ENCODE measurements at regions not wholly inside any gene's neighbourhood (a gene's known extent, or its start where the extent isn't known, plus 50 kb on each side); places are given as distances from the start of the nearest gene placed in this dataset.

DNA sequence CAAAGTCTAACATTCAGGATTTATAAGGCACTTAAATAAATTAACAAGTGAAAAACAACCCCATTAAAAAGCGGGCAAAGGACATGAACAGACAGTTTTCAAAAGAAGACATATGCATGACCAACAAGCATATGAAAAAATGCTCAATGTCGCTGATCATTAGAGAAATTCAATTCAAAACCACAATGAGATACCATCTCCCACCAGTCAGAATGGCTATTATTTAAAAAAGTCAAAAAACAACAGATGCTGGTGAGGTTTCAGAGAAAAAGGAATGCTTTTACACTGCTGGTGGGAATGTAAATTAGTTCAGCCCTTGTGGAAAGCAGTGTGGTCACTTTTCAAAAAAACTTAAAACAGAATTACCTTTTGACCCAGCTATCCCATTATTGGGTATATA, 60.7 kb upstream of the BDKRB2 start:
- TF ChIP-seq, protein P1, sequence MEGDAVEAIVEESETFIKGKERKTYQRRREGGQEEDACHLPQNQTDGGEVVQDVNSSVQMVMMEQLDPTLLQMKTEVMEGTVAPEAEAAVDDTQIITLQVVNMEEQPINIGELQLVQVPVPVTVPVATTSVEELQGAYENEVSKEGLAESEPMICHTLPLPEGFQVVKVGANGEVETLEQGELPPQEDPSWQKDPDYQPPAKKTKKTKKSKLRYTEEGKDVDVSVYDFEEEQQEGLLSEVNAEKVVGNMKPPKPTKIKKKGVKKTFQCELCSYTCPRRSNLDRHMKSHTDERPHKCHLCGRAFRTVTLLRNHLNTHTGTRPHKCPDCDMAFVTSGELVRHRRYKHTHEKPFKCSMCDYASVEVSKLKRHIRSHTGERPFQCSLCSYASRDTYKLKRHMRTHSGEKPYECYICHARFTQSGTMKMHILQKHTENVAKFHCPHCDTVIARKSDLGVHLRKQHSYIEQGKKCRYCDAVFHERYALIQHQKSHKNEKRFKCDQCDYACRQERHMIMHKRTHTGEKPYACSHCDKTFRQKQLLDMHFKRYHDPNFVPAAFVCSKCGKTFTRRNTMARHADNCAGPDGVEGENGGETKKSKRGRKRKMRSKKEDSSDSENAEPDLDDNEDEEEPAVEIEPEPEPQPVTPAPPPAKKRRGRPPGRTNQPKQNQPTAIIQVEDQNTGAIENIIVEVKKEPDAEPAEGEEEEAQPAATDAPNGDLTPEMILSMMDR (IDR thresholded peaks at IDR 0.05; ENCODE audit: control insufficient read depth, insufficient read depth, low read depth, low read length, missing control alignments) = no peak
- no peak overlapping the region for H3K4me3 ChIP-seq (ENCODE audit: control insufficient read depth, low read depth, low read length)
- no peak for DNase-seq (ENCODE audit: low read depth)

DNA sequence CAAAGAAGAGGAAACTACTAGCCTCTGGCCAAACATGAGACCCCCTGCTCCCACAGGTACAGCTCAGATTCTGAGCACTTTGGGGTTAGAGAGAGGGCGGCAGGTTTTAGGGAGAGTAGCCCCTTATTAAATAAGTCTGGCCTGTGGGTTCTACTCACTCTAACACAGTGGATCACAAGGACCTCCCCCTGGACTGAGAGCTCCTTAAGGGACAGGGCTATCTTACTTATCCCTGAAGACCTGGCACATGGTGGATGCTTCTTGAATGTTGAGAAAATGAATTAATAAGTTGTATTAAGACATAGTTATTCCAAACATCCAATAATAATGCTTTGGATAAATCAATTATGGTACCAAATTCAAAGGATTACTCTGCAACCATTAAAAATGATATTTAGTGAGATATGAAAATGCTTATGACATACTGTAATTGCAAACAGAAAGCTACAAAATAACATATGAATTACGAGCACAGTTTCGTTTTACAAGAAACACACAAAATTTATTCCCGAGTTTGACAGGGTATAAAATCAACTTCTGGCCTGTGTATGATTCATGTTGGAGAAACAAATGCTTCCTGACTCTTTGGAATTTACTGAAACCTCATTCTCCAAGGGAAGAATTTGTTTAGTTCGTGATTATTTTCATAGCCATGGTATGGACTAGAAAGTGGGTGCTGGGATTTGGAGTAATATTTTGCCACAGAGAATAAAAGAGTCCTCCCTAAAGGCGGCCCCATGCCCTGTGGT, 59.3 kb upstream of the BDKRB2 start:
- DNase-seq (ENCODE audit: low read depth) = peak; percentile 83
- H3K4me3 ChIP-seq (ENCODE audit: control insufficient read depth, low read depth, low read length) = no peak overlapping the region
- TF ChIP-seq, protein P1 (IDR thresholded peaks at IDR 0.05; ENCODE audit: control insufficient read depth, insufficient read depth, low read depth, low read length, missing control alignments) = no peak

DNA sequence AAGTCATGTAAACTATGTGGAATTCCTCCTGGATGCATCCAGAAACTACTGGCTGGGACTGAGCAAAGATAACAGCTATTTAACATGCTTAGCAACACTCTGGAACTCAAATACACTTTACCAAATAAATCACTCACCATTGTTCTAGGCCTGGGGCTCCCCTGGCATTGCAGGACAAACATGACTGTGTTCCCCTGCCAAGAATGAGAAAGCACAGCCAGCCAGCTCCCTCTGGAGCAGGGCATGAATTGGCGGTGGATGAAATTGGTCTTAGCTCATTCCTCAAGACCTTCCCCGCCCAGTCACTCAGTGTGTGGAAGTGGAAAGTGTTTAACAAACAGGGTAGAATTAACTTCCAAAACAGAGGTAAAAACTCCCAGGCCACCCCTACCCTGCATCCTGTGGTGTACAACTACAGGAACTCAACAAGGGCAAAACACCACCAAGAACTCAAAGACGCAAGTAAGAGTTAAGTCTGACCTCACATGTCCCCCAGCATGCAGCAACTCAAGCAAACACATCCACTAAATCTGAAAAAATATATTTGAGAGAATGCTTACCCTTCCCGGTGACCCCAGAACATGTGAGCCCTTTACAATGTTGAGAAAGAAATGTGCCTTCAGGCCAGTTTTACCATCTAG, 58.4 kb upstream of the BDKRB2 start:
- TF ChIP-seq, protein P1 (IDR thresholded peaks at IDR 0.05; ENCODE audit: control insufficient read depth, insufficient read depth, low read depth, low read length, missing control alignments) = no peak
- DNase-seq (ENCODE audit: low read depth) = peak; percentile 71
- no peak overlapping the region for H3K4me3 ChIP-seq (ENCODE audit: control insufficient read depth, low read depth, low read length)

DNA sequence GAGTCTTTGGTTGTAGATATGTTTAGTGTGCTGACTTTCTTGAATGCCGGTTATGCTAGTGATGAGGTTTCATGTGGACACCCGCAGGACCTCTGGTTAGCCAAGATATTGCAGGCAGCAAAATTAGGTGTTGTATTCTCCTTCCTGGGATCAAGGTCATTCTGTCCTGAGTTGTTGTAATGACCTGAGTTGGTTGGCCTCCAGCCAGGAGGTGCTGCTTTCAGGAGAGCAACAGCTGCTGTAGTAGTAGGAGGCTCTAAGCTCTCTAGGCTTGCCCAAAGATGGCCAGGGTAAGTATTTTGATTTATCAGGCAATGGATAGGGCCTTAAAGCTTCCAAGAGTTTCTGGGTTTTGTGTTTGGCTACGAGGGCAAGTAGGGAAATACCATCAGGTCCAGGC, 56.0 kb upstream of the BDKRB2 start:
- DNase-seq (ENCODE audit: low read depth) = no peak
- no peak overlapping the region for H3K4me3 ChIP-seq (ENCODE audit: control insufficient read depth, low read depth, low read length)
- TF ChIP-seq, protein P1 (IDR thresholded peaks at IDR 0.05; ENCODE audit: control insufficient read depth, insufficient read depth, low read depth, low read length, missing control alignments) = no peak

DNA sequence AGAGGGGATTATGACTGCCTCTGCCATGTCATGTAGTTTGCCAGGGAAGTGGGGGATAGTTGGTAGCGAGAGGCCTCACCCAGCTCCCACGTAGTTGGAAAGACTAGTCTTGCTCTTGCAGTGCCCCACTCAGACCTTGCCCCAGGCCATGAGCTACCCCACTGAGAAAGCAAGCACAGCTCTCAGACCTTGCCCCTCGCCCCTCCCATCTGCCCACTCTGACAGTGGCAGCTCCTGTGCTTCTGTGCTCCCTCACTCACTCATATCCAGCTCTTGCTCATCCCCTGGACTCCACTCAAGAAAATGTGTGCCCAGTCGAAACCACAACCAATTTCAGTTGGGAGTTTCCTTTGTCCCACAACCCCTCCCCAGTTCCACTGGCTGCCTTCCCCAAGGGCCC, 55.5 kb upstream of the BDKRB2 start:
- H3K4me3 ChIP-seq (ENCODE audit: control insufficient read depth, low read depth, low read length) = no peak overlapping the region
- TF ChIP-seq, protein P1 (IDR thresholded peaks at IDR 0.05; ENCODE audit: control insufficient read depth, insufficient read depth, low read depth, low read length, missing control alignments) = no peak
- DNase-seq (ENCODE audit: low read depth) = no peak

DNA sequence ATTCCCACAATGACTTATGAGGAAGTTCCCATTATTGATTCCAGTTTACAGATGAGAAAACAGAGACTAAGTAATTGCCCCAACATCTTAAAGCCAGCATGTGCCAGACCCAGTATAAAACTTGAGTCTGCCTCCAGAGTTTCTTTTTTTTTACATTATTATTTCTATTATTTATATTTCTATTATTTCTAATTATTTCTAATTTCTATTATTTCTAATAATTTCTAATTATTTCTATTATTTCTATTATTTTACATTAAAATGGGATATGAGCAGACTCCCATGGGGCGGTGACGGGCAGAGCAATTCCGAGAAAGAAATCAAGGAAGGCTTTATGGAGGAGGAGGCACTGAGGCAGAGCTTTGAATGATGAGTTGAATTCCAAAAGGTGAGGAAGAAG, 54.4 kb upstream of the BDKRB2 start:
- TF ChIP-seq, protein P1 (IDR thresholded peaks at IDR 0.05; ENCODE audit: control insufficient read depth, insufficient read depth, low read depth, low read length, missing control alignments) = no peak
- H3K4me3 ChIP-seq (ENCODE audit: control insufficient read depth, low read depth, low read length) = no peak overlapping the region
- DNase-seq (ENCODE audit: low read depth) = no peak

All from AG09309 (cell line).